Glutamatergic neuron (in vitro differentiated cells): ENCODE measurements at regions not wholly inside any gene's neighbourhood (a gene's known extent, or its start where the extent isn't known, plus 50 kb on each side); places are given as distances from the start of the nearest gene placed in this dataset.

Source experiments
- DNase-seq: peaks from one replicate; pipeline ENCODE4 v3.0.0; 2022
- H3K27ac Mint-ChIP-seq: one replicate; pipeline ENCODE4 v1.8.0; 2020; ENCODE audit warnings: mild to moderate bottlenecking, mixed read lengths, inconsistent platforms; ENCODE audit not compliant: unreplicated experiment
- H3K27me3 Mint-ChIP-seq: one replicate; pipeline ENCODE4 v1.8.0; 2020; ENCODE audit warnings: mild to moderate bottlenecking, moderate library complexity, mixed read lengths, inconsistent platforms; ENCODE audit not compliant: unreplicated experiment
- H3K36me3 Mint-ChIP-seq: one replicate; pipeline ENCODE4 v1.8.0; 2020; ENCODE audit warnings: mild to moderate bottlenecking, mixed read lengths, inconsistent platforms; ENCODE audit not compliant: unreplicated experiment
- H3K4me1 Mint-ChIP-seq: one replicate; pipeline ENCODE4 v1.8.0; 2020; ENCODE audit warnings: mild to moderate bottlenecking, low read depth, mixed read lengths, inconsistent platforms; ENCODE audit not compliant: unreplicated experiment
- H3K4me3 Mint-ChIP-seq: one replicate; pipeline ENCODE4 v1.8.0; 2020; ENCODE audit warnings: mild to moderate bottlenecking, mixed read lengths, inconsistent platforms; ENCODE audit not compliant: unreplicated experiment
- H3K9me3 Mint-ChIP-seq: one replicate; pipeline ENCODE4 v1.8.0; 2020; ENCODE audit warnings: mild to moderate bottlenecking, moderate library complexity, mixed read lengths, inconsistent platforms; ENCODE audit not compliant: unreplicated experiment
- CTCF ChIP-seq: fragments of 200-600 bp; sonication (generic); IDR thresholded peaks from one replicate; pipeline ENCODE4 v1.5.0; 2021; ENCODE audit not compliant: partially characterized antibody, unreplicated experiment

GRCh38 chr6:166684866-166685265 is 57.8 kb upstream of the RPS6KA2 start:
- no peak for DNase-seq
- H3K27me3 Mint-ChIP-seq, result peaks cover 12% of the 10 kb centered on the region
- no peak overlapping the region for H3K4me3 Mint-ChIP-seq
- H3K4me1 Mint-ChIP-seq, result peaks cover 4% of the 10 kb centered on the region
- peaks cover 10% of the 10 kb centered on the region for H3K9me3 Mint-ChIP-seq
- no peak overlapping the region for H3K27ac Mint-ChIP-seq
- peaks cover 4% of the 10 kb centered on the region for H3K36me3 Mint-ChIP-seq
- TF ChIP-seq CTCF, result no peak

GRCh38 chr6:166684170-166684569 is 57.1 kb upstream of the RPS6KA2 start:
- Mint-ChIP-seq H3K4me1 (peaks cover 4% of the 10 kb centered on the region), H3K36me3 (peaks cover 4% of the 10 kb centered on the region), H3K9me3 (peaks cover 10% of the 10 kb centered on the region), H3K27ac (no peak overlapping the region), H3K27me3 (peaks cover 12% of the 10 kb centered on the region), H3K4me3 (no peak overlapping the region)
- no peak for TF ChIP-seq CTCF
- no peak for DNase-seq

GRCh38 chr6:166683477-166683876 is 56.4 kb upstream of the RPS6KA2 start:
- Mint-ChIP-seq H3K36me3 (peaks cover 4% of the 10 kb centered on the region), H3K9me3 (peaks cover 12% of the 10 kb centered on the region), H3K27ac (no peak overlapping the region), H3K4me3 (no peak overlapping the region), H3K27me3 (peaks cover 12% of the 10 kb centered on the region), H3K4me1 (peaks cover 4% of the 10 kb centered on the region)
- DNase-seq, result no peak
- no peak for TF ChIP-seq CTCF

GRCh38 chr6:166679566-166679965 is 52.5 kb upstream of the RPS6KA2 start:
- Mint-ChIP-seq H3K27me3 (peaks cover 3% of the 10 kb centered on the region), H3K4me1 (no peaks in the 10 kb centered on the region), H3K4me3 (no peak overlapping the region), H3K36me3 (peaks cover 4% of the 10 kb centered on the region), H3K9me3 (peaks cover 7% of the 10 kb centered on the region), H3K27ac (no peak overlapping the region)
- no peak for DNase-seq
- TF ChIP-seq CTCF, result no peak

- no peak overlapping the region for H3K4me3 Mint-ChIP-seq
- H3K36me3 Mint-ChIP-seq, result peaks cover 4% of the 10 kb centered on the region
- H3K27me3 Mint-ChIP-seq, result no peaks in the 10 kb centered on the region
- peaks cover 6% of the 10 kb centered on the region for H3K9me3 Mint-ChIP-seq
- H3K4me1 Mint-ChIP-seq, result peaks cover 2% of the 10 kb centered on the region
- no peak for TF ChIP-seq CTCF
- no peak for DNase-seq
- H3K27ac Mint-ChIP-seq, result no peak overlapping the region
Observed at GRCh38 chr6:166678426-166678825, 51.4 kb upstream of the RPS6KA2 start.
